SJCRH30 (cell line): ENCODE measurements at regions not wholly inside any gene's neighbourhood (a gene's known extent, or its start where the extent isn't known, plus 50 kb on each side); places are given as distances from the start of the nearest gene placed in this dataset.

Experiments
- DNase-seq, 2 experiments: peaks; one replicate each; pipeline ENCODE4 v3.0.0-alpha.2; 2015 to 2020
- H3K27ac ChIP-seq: fragments of 250-450 bp; sonication (Bioruptor Pico); 2 replicates; pipeline ENCODE4 v1.5.1; 2020; ENCODE audit warnings: mild to moderate bottlenecking, moderate library complexity
- H3K27me3 ChIP-seq: fragments of 250-450 bp; sonication (Bioruptor Pico); 2 replicates; pipeline ENCODE4 v1.5.1; 2020; ENCODE audit warnings: mild to moderate bottlenecking, moderate library complexity
- H3K36me3 ChIP-seq: fragments of 250-450 bp; sonication (Bioruptor Pico); 2 replicates; pipeline ENCODE4 v1.5.1; 2020; ENCODE audit warnings: mild to moderate bottlenecking, moderate library complexity
- H3K4me1 ChIP-seq: fragments of 250-450 bp; sonication (Bioruptor Pico); 2 replicates; pipeline ENCODE4 v1.5.1; 2020; ENCODE audit warnings: mild to moderate bottlenecking, moderate library complexity
- H3K4me3 ChIP-seq: fragments of 250-450 bp; sonication (Bioruptor Pico); 2 replicates; pipeline ENCODE4 v1.5.1; 2020; ENCODE audit warnings: mild to moderate bottlenecking, moderate library complexity
- H3K9me3 ChIP-seq: fragments of 250-450 bp; sonication (Bioruptor Pico); replicated peaks from 2 replicates; pipeline ENCODE4 v1.5.1; 2020; ENCODE audit warnings: mild to moderate bottlenecking, moderate library complexity

GRCh38 chrY:8564421-8564820, 772.8 kb upstream of the TSPY4 start:
- DNase-seq: no peak
- Histone ChIP-seq H3K36me3 (no peaks in the 10 kb centered on the region), H3K27me3 (no peaks in the 10 kb centered on the region), H3K4me3 (no peak overlapping the region), H3K27ac (no peak overlapping the region), H3K4me1 (no peaks in the 10 kb centered on the region), H3K9me3 (no peaks in the 10 kb centered on the region)

- H3K4me1 ChIP-seq: no peaks in the 10 kb centered on the region
- H3K9me3 ChIP-seq: no peaks in the 10 kb centered on the region
- no peak for DNase-seq
- H3K36me3 ChIP-seq: no peaks in the 10 kb centered on the region
- H3K27ac ChIP-seq: no peak overlapping the region
- H3K27me3 ChIP-seq: no peaks in the 10 kb centered on the region
- no peak overlapping the region for H3K4me3 ChIP-seq
Observed at GRCh38 chrY:8566198-8566597, 771.1 kb upstream of the TSPY4 start.

DNA sequence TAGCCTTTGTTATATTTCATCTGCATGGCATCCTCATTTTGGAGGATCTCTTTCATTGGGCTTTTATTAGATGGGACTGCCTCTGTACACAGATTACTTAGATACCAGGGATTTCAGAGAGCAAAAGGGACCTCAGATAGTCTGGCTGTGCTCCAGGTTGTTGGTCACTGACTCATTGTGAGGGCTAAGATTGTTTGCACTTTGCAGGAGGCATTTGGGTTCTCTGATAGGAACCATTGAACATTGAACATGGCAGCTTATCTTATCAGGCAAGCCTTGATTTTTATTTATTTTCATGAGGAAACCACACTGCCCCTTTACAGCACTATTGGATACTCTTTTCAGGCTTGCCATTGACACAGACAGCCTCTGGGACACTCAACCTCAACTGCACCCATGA, 766.9 kb upstream of the TSPY4 start:
- H3K27ac ChIP-seq: no peak overlapping the region
- DNase-seq: no peak
- no peak overlapping the region for H3K4me3 ChIP-seq
- no peaks in the 10 kb centered on the region for H3K36me3 ChIP-seq
- H3K27me3 ChIP-seq: no peaks in the 10 kb centered on the region
- no peaks in the 10 kb centered on the region for H3K9me3 ChIP-seq
- no peaks in the 10 kb centered on the region for H3K4me1 ChIP-seq

DNA sequence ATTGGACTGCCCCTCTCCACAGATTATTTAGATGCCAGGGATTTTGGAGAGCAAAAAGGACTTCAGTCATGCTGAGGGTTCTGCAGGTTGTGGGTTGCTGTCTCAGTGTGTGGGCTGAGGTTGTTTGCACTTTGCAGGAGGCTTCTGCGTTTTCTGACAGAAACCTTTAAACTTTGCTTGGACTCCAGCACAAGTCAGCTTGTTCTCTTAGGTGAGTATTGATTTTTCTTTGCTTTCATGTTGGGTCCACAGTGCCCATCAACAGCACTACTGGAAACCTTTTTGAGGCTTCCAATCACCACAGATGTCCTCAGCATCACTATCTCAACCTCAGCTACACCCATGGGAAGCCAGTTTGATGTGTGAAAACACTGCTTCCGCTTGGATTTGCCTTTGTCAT, 764.3 kb upstream of the TSPY4 start:
- Histone ChIP-seq H3K27ac (no peak overlapping the region), H3K27me3 (no peaks in the 10 kb centered on the region), H3K4me1 (no peaks in the 10 kb centered on the region), H3K36me3 (no peaks in the 10 kb centered on the region), H3K4me3 (no peak overlapping the region), H3K9me3 (no peaks in the 10 kb centered on the region)
- DNase-seq: no peak

GRCh38 chrY:8582277-8582850, 754.9 kb upstream of the TSPY4 start:
- DNase-seq: no peak
- Histone ChIP-seq H3K36me3 (no peaks in the 10 kb centered on the region), H3K9me3 (no peaks in the 10 kb centered on the region), H3K27me3 (no peaks in the 10 kb centered on the region), H3K4me3 (no peak overlapping the region), H3K27ac (no peak overlapping the region), H3K4me1 (no peaks in the 10 kb centered on the region)

GRCh38 chrY:8583191-8583590, 754.1 kb upstream of the TSPY4 start:
- no peak for DNase-seq
- no peaks in the 10 kb centered on the region for H3K27me3 ChIP-seq
- no peak overlapping the region for H3K4me3 ChIP-seq
- H3K36me3 ChIP-seq: no peaks in the 10 kb centered on the region
- no peaks in the 10 kb centered on the region for H3K9me3 ChIP-seq
- H3K27ac ChIP-seq: no peak overlapping the region
- no peaks in the 10 kb centered on the region for H3K4me1 ChIP-seq

DNA sequence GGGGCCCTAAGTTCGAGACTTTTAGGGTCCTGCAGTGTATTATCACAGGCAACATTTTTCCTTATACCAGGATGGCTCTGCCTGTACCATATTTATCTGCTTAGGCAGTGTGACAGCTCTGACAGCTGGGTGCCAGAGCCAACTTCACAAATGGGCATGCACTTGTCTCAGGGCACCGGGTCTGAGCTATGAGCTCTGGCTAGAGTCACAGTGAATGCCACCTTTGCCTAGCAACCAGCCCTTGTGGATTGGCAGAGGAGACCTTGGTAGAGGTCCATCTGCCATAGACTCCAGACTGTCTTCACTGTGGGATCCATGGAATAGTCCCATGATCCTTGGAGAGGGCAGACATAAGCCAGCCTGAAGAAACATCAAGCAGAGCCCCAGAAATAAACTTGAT, 746.6 kb upstream of the TSPY4 start:
- no peak overlapping the region for H3K27ac ChIP-seq
- no peak for DNase-seq

GRCh38 chrY:8591821-8592516, 745.3 kb upstream of the TSPY4 start:
- Histone ChIP-seq H3K27me3 (no peaks in the 10 kb centered on the region), H3K4me3 (no peak overlapping the region), H3K9me3 (no peaks in the 10 kb centered on the region), H3K4me1 (no peaks in the 10 kb centered on the region), H3K36me3 (no peaks in the 10 kb centered on the region), H3K27ac (no peak overlapping the region)
- DNase-seq: no peak

More for the DNA sequence above, 746.6 kb upstream of the TSPY4 start:
- no peaks in the 10 kb centered on the region for H3K27me3 ChIP-seq
- no peaks in the 10 kb centered on the region for H3K4me1 ChIP-seq
- H3K36me3 ChIP-seq: no peaks in the 10 kb centered on the region
- no peak overlapping the region for H3K4me3 ChIP-seq
- no peaks in the 10 kb centered on the region for H3K9me3 ChIP-seq

- no peaks in the 10 kb centered on the region for H3K4me1 ChIP-seq
- H3K4me3 ChIP-seq: no peak overlapping the region
- no peaks in the 10 kb centered on the region for H3K27me3 ChIP-seq
- H3K9me3 ChIP-seq: no peaks in the 10 kb centered on the region
- no peak for DNase-seq
- no peaks in the 10 kb centered on the region for H3K36me3 ChIP-seq
- no peak overlapping the region for H3K27ac ChIP-seq
Observed at GRCh38 chrY:8594657-8595056, 742.6 kb upstream of the TSPY4 start.

- Histone ChIP-seq H3K9me3 (no peaks in the 10 kb centered on the region), H3K4me3 (no peak overlapping the region), H3K27ac (no peak overlapping the region), H3K4me1 (no peaks in the 10 kb centered on the region), H3K27me3 (no peaks in the 10 kb centered on the region), H3K36me3 (no peaks in the 10 kb centered on the region)
- no peak for DNase-seq
Observed at GRCh38 chrY:8599141-8599540, 738.1 kb upstream of the TSPY4 start.

DNA sequence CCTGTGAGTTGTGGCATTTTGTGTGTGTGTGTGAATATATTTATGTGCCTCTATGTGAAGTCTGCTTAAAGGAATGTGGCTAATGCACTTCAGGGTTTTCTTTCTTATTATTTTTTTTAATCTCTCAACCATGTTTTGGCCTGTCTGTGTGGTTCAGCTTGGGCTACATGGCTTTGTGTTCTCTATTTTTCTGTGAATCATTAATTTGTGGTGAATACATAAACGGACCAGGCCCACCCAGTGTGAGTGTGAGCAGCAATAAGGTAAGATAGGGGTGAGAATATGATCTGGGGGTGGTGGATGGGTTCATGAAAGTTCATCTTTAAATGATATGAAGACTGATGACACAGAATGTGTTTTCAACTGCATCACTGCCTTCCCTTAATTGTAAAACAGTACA, 726.6 kb upstream of the TSPY4 start:
- Histone ChIP-seq H3K4me3 (no peak overlapping the region), H3K27ac (no peak overlapping the region), H3K36me3 (no peaks in the 10 kb centered on the region), H3K9me3 (no peaks in the 10 kb centered on the region), H3K4me1 (no peaks in the 10 kb centered on the region), H3K27me3 (no peaks in the 10 kb centered on the region)
- DNase-seq: no peak

- Histone ChIP-seq H3K27ac (no peak overlapping the region), H3K4me3 (no peak overlapping the region), H3K9me3 (no peaks in the 10 kb centered on the region), H3K4me1 (no peaks in the 10 kb centered on the region), H3K27me3 (no peaks in the 10 kb centered on the region), H3K36me3 (no peaks in the 10 kb centered on the region)
- no peak for DNase-seq
Observed at GRCh38 chrY:8611815-8612214, 725.4 kb upstream of the TSPY4 start.

- Histone ChIP-seq H3K4me1 (no peaks in the 10 kb centered on the region), H3K36me3 (no peaks in the 10 kb centered on the region), H3K4me3 (no peak overlapping the region), H3K27ac (no peak overlapping the region), H3K9me3 (no peaks in the 10 kb centered on the region), H3K27me3 (no peaks in the 10 kb centered on the region)
- DNase-seq: no peak
Observed at GRCh38 chrY:8618302-8618701, 719.0 kb upstream of the TSPY4 start.

DNA sequence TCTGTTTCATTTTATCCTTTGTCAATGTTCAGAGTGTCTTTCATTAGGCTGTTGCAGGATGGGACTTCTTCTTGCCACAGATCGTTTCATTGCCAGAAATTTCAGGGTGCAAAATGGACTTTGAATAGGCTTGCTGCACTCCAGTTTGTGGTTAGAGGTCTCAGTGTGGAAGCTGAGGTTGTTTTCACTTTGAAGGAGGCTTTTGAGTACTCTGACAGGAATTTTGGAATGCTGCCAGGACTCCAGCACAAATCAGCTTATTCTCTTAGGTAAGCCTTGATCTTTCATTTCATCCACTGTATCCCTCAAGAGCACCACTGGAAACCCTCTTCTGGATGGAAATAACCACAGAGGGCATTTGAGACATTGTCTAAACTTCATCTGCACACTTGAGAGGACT, 715.1 kb upstream of the TSPY4 start:
- Histone ChIP-seq H3K27me3 (no peaks in the 10 kb centered on the region), H3K4me1 (no peaks in the 10 kb centered on the region)
- DNase-seq: peak in 1 of 2 experiments; percentile 4

DNA sequence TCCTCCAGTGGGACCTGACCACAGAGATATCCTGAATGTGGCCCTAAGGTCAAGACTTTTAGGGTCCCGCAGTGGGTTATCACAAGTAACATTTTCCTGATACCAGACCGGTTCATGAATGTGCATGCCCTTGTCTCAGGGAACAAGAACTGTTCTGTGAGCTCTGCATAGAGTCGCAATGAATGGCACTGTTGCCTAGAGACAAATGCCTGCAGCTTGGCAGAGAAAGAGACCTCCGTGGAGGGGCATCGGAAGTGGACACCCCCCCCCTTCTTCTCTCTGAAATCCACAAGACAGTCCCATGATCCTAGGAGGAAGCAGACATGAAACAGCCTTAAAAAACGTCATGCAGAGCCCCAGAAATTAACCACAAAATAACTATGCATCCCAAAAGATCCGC, 714.4 kb upstream of the TSPY4 start:
- Histone ChIP-seq H3K27me3 (no peaks in the 10 kb centered on the region), H3K36me3 (no peaks in the 10 kb centered on the region), H3K4me1 (no peaks in the 10 kb centered on the region), H3K9me3 (no peaks in the 10 kb centered on the region), H3K27ac (no peak overlapping the region), H3K4me3 (no peak overlapping the region)
- DNase-seq: no peak

More for the DNA sequence above, 715.1 kb upstream of the TSPY4 start:
- Histone ChIP-seq H3K27ac (no peak overlapping the region), H3K36me3 (no peaks in the 10 kb centered on the region), H3K4me3 (no peak overlapping the region), H3K9me3 (no peaks in the 10 kb centered on the region)

DNA sequence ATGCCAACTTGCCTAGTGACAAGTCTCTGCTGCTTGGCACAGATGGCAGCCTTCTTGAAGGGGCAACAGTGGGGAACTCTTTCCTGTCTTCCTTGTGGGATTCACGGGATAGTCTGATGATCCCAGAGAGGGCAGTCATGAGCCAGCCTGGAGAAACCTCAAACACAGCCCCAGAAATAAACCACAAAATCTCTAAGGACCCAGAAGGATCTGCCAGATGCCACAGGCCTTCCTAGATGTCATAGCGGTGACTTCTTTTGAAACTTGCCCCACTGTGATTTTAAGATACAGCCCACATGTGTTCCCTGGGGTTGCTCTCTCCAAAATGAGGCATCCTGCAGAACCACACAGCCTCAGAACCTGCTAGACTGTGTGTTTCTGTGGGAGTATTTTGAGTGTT, 707.6 kb upstream of the TSPY4 start:
- DNase-seq: peak in 1 of 2 experiments; percentile 1
- H3K36me3 ChIP-seq: no peaks in the 10 kb centered on the region
- no peaks in the 10 kb centered on the region for H3K9me3 ChIP-seq
- H3K4me1 ChIP-seq: no peaks in the 10 kb centered on the region
- H3K4me3 ChIP-seq: no peak overlapping the region
- no peak overlapping the region for H3K27ac ChIP-seq
- H3K27me3 ChIP-seq: no peaks in the 10 kb centered on the region
